HG03060 (cell line): ENCODE measurements at regions not wholly inside any gene's neighbourhood (a gene's known extent, or its start where the extent isn't known, plus 50 kb on each side); places are given as distances from the start of the nearest gene placed in this dataset.

Experiments
- ATAC-seq: cut with Tn5 transposase; IDR thresholded peaks from one replicate; pipeline ENCODE4 v1.9.1; 2021; ENCODE audit warnings: low read depth, moderate number of reproducible peaks; ENCODE audit not compliant: unreplicated experiment

DNA sequence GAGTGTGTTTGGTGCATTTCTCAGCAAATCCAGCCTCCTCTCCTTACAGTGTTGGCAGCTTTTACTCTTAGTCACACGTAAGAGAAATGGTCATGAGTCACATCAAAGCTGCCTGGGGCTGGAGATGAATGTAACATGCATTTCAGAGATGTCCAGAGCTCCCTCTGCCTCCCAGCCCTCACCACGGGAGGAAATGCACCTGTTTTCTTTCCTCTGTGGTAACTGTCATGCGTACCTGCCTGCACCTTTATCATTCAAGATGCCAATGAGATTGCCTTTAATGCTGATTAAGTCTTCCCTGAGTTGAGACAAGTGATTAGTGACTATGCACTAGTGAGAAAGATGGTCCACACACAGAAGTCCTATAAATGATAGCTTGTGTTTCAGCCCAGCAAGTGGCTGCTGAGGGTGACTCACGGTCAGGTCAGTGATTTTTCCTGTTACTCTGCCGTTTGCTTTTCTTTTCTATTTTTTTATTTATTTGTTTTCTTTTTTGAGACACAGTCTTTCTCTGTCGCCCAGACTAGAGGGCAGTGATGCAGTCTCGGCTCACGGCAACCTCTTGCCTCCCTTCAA lies 277.3 kb upstream of the FMN2 start:
- ATAC-seq: no peak

DNA sequence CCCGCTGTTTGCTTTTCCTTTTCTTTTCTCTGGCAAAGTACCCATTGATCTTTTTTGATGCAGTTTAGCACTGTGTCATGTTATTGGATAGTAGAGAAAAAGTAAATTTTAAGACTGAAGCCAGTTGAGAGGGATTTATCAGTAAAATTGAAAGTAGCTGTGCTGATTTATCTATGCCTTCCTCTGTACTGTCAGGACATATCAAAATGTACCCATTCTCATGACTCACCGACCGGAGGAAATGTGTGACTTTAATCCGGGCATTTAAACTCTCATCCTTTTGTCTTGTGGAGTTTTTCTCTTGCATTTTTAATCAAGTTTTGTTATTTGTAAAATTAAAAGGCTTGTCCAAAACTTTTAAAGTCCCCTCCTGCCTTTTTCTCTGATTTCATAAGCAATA lies 276.6 kb upstream of the FMN2 start:
- ATAC-seq: no peak

DNA sequence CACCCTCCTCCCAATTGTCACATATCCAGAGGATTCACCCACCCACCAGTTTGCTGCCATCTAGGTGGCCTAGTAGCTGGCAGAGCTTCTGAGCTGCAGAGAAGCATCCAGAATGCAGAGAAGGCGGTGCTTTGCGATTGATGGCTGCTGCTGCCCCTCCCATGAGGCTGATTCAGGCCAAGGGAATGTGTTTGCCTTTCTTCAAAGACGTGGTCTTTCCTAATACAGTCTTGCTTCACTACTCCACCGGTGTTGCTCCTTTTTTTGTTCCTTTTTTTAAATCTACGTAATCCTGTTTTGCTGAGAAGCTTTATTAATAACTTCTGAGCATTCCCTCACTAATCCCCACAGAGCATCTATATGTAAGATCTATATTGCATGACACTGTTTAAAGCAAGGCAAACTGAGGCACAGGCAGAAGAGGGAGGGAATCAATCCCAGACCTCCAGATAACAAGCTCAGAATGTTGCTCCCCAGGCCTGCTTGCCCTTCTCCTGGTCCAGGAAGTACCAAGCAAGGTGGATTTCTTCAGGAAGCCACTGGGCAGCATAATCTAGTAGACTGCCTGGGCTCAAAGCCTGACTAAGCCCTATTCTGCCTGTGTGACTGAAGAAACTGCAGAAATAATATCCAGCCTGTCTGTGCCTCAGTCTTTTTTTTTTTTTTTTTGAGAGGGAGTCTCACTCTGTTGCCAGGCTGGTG lies 275.5 kb upstream of the FMN2 start:
- ATAC-seq: no peak

DNA sequence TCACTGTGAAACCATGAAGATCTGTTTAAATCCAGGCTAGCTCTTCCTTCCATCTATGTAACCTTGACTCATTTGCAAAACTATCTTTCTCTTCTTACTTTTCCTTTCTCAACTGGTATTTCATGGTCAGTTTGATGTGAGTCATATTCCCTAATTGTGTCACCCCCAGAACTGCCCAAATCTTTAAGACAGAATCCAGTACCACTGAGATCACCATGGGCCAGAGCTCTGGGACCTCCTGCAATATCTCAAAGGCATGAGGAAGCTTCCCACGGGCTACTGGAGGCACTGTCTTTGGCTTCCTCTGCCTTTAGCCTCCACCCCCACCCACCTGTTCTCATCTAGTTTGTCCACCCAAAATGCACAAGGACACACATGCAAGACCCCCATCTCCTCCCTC lies 274.4 kb upstream of the FMN2 start:
- no peak for ATAC-seq

DNA sequence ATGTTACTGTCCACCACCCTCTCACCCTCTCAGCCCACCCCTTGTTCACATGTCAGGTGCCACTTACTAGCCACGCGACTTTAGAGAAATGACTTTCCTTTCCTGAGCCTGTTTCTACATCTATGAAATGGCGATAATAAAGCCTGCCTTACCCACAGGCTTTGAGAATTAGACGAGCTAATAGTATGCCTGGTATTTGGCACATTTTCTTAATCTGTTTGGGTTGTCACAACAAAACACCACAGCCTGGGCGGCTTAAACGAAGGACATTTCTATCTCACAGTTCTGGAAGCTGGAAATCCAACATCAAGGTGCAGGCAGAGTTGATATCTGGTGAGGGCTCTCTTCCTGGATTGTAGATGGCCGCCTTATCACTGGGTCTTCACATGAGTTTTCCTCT lies 273.9 kb upstream of the FMN2 start:
- ATAC-seq: no peak

DNA sequence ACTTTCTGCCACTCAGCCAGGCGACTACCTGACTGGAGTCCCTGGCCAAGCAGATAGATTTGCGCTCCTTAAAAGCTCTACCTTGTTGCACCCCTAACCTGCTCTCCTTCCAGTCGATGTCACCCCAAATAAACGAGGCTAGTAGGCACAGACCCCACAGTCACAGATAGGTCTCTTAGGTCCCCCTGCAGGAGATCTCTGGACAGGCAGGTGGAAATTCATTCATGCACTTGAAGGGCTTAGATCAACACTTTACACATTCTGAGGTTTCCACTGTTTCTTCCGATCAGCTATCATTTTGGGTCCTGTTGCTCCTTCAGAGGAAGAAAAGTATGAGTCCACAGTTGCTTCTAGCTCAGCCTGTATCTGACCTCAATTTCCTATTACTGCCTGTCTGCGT lies 272.6 kb upstream of the FMN2 start:
- no peak for ATAC-seq

DNA sequence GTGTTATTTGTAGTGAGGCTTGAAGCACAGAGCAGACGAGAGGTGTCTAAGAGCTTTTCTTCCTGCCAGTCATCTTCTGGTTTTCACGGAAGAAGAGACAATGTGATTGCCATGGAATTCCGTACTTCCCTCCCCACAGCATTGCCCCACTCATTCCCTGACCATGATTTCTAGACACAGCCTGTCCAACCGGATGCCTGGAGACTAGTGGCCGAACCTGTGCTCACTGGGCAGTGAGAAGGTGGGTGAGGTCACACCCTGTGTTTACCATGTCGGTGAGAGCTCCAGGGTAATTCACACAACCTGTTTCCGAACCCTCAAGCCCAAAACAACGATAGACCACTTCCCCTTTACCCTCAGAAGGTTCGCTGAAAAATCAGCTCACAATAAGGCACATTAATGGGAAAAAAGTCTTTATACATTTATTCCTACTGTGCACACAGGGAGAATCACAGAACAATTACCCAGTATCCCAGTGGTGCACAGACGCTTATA lies 271.9 kb upstream of the FMN2 start:
- ATAC-seq: no peak

DNA sequence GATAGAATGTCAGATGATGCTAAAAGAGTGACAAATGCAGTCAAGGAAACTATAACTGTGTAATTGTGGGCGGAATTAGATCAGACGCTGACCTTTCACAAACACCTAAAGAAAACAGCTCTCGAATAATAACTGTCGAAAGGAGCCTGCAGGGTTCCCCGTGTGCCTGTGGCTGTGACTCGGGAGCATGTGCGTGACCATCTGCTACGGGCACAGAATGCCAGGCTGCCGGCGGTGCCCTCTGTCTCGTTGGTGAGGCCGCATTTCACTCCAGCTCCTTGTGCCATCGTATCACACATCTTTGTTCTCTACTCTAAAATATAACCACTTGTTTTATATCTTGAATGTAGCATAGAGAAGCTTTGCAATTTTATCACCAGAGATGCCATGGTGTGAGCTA lies 267.8 kb upstream of the FMN2 start:
- ATAC-seq: no peak

DNA sequence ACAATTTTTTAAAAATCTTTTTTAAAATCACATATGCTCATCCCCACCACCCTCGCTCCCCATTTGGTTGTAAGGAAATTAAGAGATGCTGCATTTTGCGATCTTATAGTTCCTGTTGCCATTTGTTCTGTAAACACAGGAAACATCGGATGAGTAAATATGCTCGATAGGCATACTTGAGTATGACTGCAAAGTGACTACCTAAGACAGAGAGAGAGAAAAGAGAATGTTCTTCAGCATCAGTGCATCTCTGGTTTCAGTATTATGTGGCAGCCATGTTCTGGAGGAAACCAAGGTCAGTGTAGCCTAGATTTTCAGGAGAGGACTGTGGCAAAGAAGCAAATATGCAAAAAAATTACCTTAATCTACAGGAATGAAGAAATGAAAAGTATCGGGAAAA lies 265.5 kb upstream of the FMN2 start:
- ATAC-seq: no peak

DNA sequence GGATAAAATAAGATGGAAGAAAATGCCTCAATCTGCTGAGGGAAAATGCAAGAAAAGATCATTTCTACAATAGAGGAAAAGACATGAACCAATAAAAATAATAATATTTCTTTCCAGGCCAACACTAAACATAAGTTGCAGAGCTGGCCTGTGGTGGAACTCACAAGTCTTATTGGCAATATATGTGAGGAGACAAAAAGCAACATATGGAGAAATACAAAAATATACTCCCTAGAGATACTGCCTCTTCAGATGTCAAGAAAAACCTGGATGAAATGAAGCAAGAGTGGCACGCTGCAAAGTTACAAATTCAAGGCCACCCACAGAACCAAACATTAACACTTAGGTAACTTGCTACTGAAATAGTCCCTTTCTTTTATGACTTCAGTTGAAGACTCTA lies 264.9 kb upstream of the FMN2 start:
- no peak for ATAC-seq

DNA sequence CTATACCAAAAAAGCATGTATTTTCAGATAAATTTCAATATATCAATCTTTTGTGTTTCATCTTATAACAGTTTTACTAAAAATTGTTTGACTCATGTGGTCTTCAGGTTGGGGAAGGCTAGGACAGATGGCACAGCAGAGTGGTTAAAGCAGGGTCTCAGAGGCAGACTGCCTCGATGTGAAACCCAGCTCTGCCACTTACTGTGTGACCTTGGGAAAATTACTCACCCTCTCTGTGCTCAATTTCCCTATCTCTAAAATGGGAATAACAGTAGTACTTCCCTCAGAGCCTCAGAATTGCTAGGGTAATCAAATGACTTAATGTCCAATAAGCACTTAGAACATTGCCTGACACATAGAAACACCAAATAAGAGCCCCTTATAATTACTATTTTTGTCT lies 262.1 kb upstream of the FMN2 start:
- ATAC-seq: no peak

DNA sequence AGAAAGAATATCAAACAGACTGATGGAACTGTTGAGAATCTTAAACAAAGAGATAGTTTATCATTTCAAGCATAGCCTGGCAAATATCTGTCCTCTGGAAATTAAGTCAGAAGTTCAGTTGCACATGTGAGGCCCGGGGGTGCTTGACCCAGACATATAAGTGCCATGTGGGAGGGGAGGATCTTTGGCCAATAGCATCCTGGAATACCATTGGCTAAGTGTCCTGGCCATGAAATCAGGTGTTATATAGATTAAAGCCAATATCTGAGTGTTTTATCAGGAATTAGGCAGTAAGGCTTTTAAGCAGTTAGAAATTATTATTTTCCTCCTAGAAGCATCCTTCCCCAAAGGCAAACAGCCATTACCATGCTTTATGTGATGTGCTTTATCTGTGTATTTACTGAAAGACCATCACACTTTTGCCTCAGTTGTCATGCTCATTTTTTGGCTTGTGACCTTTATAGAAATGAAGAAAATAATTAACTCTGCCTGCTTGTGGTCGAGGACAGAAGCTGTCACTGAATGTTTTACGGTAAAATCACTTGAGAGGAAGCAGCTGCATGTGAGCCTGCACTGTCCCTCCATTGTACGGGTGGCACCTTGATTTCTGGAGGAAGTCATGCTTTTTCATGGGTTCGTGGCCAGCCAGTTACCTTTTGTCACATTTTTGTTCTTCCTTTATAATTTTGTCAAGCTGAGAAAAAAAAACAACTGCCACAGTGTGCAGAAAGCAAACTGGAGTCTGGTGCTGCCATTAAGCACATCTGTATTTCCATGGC lies 259.9 kb upstream of the FMN2 start:
- no peak for ATAC-seq

DNA sequence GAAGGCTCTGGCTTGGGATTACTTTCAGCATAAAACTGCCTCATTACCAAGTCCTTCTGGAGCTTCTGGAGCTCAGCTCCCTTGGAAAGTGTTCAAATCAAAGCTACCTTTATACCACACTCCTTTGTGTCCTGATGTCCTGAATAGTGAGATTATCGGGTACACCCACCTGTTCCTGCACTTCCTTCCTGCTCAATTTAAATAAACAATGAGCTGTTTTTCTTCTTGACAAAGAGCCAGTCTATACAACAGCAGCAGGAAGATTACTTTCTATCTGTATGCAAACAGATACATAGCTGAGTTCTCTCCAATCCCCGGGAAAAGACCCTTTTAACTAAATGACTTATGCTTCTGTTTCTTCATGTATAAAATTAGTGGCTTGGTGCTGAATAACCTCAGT lies 258.0 kb upstream of the FMN2 start:
- ATAC-seq: no peak

DNA sequence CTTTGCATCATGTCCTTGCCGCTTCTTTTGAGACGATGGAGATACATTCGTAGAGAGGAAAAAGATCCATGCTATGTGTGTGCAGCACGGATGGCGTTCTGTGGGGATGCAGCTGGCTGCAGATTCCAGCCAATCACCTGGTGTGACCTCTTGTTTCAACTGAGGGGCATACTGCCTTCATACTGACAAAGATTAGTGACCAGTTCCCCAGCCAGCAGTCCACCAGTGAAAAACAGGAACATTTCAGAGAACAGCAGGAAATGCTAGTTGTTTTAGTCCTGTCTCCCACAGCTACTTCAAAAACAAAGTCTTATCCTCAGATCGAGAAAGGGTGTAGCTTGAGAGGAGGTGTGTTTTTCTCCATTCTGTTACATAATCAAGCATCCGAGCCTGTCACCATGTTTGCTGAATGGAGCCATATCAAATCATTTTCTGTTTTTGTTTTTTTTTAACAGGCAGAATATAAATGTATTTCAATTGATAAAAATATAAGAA lies 255.7 kb upstream of the FMN2 start:
- ATAC-seq: no peak

DNA sequence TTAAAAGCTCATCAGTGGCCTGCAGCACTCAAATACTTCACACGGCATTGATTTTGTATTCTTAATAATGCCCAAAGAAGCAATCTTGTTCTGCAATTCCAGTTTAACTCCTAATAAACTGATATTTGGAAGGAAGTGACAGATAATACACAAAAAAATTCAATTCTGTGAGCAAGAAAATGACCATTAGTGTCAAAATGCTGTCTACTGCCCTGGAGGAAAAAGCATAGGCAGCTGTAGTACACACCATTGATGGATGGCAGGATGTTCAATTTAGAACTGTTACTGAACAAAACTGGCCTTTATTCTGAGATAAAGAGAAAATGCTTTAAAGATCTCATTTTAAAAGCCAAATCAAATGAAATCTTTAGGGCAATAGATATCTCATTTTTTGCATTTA lies 251.3 kb upstream of the FMN2 start:
- no peak for ATAC-seq

DNA sequence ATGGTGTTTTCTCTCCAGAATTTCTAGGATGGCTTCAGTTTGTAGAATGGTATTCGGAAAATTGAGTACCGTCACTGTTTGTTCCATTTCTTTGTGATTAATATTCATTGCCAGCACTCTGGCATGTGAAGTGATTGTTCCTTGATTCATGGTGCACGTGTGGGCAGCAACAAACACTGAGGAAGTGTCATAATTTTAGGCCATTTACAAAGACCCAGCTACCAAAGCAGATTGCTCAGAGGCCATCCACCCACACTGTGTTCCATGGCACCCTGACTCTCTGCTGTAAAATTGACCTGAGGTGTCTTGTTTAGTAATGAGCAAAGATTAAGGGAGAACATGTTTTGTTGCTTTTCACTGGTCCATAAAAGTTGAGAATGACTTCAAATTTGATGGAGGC lies 250.9 kb upstream of the FMN2 start:
- no peak for ATAC-seq

DNA sequence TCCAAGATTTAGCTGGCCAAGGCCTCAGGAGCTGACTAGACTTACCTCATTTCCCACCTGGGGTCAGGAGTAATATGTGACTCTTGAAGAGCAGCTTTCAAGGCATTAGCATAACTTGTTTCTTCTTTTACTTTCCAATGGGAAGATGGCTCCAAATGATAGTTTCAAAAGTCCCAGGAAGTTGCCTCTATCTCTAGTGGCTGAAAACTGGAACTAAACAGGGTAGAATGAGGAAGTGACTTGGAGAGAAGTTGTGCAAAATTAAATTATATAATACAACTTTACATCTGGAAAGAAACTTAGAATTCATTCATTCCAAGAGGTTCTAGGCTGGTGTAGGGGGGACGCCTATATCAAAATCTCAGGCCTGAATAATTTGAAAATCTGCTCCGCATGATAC lies 250.1 kb upstream of the FMN2 start:
- ATAC-seq: no peak

DNA sequence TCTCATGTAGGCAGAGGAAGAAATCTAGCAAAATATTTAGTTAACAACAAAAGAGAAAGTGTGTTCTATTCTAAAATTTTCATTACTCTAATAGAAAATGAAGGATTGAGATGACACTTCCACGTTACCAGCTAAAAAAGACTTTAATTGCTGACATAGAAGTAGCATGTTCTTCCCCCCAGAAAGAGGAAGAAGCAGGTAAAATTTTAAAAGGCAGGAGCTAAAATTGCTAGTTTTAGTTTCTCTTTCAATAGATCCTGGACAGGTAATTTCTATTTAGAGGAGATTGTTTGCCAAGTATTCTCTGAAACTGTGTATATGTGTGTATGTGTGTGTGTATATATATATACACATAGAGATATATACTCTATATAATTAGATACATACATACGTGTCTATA lies 248.1 kb upstream of the FMN2 start:
- ATAC-seq: no peak

DNA sequence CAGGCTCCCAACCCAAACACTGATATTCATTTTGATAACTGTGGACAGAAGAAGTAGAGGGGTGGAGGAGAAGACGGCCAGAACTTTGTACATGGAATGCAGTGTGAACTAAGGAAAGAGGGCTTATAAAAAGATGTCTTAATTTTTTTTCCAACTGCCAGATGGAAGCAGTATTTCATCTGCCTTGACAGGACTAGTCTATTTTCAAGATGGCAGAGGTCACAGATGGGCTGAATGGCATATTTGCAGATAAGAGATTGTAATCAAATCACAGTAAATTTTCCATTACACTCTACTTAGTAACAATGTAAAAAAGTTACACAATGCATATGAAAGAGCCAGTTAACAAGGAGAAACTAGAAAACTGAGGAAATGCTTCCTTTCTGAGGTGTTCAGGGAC lies 246.8 kb upstream of the FMN2 start:
- ATAC-seq: no peak

DNA sequence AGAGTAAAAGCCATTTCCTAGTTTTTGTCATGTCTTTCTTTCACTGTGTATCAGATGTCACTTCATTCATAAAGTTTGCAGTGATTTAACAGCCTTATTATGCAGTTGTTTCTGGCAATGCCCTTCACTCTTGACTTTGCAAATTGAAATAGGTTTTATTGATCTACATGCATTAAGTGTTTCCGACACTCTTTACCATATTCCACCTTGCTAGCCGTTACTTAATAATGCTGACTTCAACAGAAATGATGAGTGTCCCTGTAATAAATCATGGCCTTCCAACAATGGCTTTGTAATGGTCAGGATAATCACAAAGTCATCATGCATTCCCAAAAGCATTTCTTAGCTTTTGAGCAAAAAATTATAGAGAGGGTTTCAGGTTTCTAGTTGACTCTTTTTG lies 236.8 kb upstream of the FMN2 start:
- ATAC-seq: no peak

DNA sequence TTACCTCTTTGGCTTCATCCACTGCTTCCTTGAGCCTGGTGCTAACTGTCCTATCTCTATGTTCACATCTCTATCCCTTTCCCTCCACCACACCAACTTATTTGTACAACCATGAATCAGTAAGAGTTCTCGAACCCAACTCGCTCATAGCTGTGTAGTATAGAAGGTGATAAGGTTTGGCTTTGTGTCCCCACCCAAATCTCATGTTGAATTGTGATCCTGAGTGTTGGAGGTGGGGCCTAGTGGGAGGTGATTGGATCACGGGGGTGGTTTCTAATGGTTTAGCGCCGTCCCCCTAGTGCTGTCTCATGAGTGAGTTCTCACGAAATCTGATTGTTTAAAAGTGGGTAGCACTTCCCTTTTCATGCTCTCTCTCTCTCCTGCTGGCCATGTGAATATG lies 235.6 kb upstream of the FMN2 start:
- no peak for ATAC-seq

DNA sequence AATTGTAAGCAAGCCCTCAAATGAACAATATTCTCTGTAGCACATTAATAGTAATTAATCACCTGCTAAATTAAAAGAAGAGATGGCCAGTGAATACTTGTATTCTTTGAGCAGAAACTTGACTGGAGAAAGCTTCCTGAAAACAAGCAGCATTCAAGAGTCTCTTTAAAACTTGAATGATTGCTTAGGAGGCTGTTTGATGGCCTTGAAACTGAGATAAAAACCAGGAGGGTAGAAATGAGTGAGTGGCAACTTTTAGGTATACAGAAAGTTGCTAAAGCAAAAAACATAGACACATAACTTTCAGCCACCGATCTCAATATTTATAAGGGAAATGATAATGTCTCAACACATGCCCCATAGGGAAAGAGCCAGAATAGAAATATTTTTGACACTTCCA lies 234.8 kb upstream of the FMN2 start:
- no peak for ATAC-seq
